ENCODE measurements at regions not wholly inside any gene's neighbourhood (a gene's known extent, or its start where the extent isn't known, plus 50 kb on each side); places are given as distances from the start of the nearest gene placed in this dataset.

DNA sequence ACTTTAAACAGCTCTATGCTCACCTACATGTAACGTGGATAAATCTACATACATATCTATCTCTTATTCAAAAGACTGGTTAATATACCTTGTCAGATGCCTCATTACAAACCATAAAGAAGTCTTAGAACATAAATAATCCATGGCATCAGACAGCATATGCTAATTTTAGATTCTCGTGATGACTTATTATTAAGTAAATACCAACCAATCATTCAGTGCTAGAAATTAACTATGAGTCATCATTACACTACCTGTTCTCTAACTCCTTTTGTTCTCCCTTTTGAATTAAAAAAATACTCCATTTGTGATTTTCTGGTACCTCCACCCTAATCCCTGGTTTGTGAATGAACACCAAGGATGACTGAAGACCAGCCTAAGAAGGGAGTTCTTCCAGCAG, 754.3 kb upstream of the ARGLU1 start:
- H3K27me3 ChIP-seq (replicated peaks; ENCODE audit: insufficient read depth): no peaks in the 10 kb centered on the region
- ATAC-seq (ENCODE audit: insufficient number of reproducible peaks, low FRiP score, low read depth) (no peak), DNase-seq (ENCODE audit: low spot score) (no peak)
- TF ChIP-seq, protein P1, sequence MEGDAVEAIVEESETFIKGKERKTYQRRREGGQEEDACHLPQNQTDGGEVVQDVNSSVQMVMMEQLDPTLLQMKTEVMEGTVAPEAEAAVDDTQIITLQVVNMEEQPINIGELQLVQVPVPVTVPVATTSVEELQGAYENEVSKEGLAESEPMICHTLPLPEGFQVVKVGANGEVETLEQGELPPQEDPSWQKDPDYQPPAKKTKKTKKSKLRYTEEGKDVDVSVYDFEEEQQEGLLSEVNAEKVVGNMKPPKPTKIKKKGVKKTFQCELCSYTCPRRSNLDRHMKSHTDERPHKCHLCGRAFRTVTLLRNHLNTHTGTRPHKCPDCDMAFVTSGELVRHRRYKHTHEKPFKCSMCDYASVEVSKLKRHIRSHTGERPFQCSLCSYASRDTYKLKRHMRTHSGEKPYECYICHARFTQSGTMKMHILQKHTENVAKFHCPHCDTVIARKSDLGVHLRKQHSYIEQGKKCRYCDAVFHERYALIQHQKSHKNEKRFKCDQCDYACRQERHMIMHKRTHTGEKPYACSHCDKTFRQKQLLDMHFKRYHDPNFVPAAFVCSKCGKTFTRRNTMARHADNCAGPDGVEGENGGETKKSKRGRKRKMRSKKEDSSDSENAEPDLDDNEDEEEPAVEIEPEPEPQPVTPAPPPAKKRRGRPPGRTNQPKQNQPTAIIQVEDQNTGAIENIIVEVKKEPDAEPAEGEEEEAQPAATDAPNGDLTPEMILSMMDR (IDR thresholded peaks at IDR 0.05): no peak
- H3K4me3 ChIP-seq: no peak overlapping the region
- no peak overlapping the region for H3K27ac ChIP-seq
- no peaks in the 10 kb centered on the region for H3K9me3 ChIP-seq
- H3K36me3 ChIP-seq: no peaks in the 10 kb centered on the region
- no peaks in the 10 kb centered on the region for H3K4me1 ChIP-seq (ENCODE audit: control insufficient read depth in 1 of 2, low read depth in 2 of 2)

GRCh38 chr13:107305178-107305577, 737.2 kb upstream of the ARGLU1 start:
- no peaks in the 10 kb centered on the region for H3K36me3 ChIP-seq
- no peaks in the 10 kb centered on the region for H3K27me3 ChIP-seq (replicated peaks; ENCODE audit: insufficient read depth)
- H3K27ac ChIP-seq: no peak overlapping the region
- no peak for DNase-seq (ENCODE audit: low spot score)
- no peaks in the 10 kb centered on the region for H3K4me1 ChIP-seq (ENCODE audit: control insufficient read depth in 1 of 2, low read depth in 2 of 2)
- no peak for ATAC-seq (ENCODE audit: insufficient number of reproducible peaks, low FRiP score, low read depth)
- H3K4me3 ChIP-seq: no peak overlapping the region
- TF ChIP-seq, protein P1 (IDR thresholded peaks at IDR 0.05): no peak
- H3K9me3 ChIP-seq: no peaks in the 10 kb centered on the region

DNA sequence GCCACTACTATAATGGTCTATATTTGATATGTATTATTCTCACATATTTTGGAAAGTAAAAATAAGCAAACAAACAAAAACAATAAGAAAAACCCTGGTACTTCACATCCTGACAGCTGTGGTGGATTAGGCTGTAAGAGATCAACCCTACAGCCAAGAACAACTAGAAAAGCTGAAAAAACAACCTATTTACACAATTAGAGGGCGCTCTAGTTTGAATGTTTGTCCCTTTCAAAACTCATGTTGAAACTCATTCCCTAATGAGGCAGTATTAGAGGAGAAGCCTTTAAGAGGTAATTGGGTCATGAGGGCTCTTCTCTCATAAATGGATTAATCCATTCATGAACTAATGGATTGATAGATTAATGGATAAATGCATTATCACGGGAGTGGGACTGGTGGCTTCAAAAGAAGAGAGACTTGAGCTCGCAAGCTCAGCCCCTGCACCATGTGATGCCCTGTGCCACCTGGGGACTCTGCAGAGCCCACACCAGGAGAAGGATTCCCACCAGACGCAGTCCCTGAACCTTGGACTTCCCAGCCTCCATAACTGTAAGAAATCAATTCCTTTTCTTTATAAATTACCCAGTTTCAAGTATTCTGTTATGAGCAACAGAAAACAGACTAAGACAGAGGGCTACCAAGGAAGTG, 733.9 kb upstream of the ARGLU1 start:
- Histone ChIP-seq H3K27ac (no peak overlapping the region), H3K27me3 (replicated peaks; ENCODE audit: insufficient read depth) (no peaks in the 10 kb centered on the region), H3K4me3 (no peak overlapping the region), H3K4me1 (ENCODE audit: control insufficient read depth in 1 of 2, low read depth in 2 of 2) (no peaks in the 10 kb centered on the region), H3K36me3 (no peaks in the 10 kb centered on the region), H3K9me3 (no peaks in the 10 kb centered on the region)
- no peak for ATAC-seq (ENCODE audit: insufficient number of reproducible peaks, low FRiP score, low read depth)
- DNase-seq (ENCODE audit: low spot score): no peak
- TF ChIP-seq, protein P1 (IDR thresholded peaks at IDR 0.05): no peak

DNA sequence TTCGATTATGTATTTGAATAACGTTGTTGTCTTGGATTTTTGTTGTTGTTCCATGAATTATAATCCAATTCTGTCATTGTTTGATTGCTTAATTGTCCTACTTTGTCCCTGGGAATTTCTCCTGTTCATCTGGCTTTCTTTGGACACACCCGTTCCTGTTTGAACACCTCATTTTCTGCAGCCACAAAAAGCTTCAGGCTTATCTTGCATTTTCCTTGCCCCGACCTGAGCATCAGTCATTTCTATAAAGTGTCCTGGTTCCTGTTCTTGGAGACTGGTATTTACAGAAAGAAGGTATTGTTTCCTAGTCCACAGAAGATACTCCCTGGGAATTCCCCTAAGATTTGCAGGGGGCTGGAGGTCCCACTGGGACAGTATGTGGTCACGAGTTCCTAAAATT, 731.8 kb upstream of the ARGLU1 start:
- TF ChIP-seq, protein P1 (IDR thresholded peaks at IDR 0.05): no peak
- no peak for ATAC-seq (ENCODE audit: insufficient number of reproducible peaks, low FRiP score, low read depth)
- Histone ChIP-seq H3K4me1 (ENCODE audit: control insufficient read depth in 1 of 2, low read depth in 2 of 2) (no peaks in the 10 kb centered on the region), H3K36me3 (no peaks in the 10 kb centered on the region), H3K27ac (no peak overlapping the region), H3K9me3 (no peaks in the 10 kb centered on the region), H3K4me3 (no peak overlapping the region), H3K27me3 (replicated peaks; ENCODE audit: insufficient read depth) (no peaks in the 10 kb centered on the region)
- DNase-seq (ENCODE audit: low spot score): no peak

DNA sequence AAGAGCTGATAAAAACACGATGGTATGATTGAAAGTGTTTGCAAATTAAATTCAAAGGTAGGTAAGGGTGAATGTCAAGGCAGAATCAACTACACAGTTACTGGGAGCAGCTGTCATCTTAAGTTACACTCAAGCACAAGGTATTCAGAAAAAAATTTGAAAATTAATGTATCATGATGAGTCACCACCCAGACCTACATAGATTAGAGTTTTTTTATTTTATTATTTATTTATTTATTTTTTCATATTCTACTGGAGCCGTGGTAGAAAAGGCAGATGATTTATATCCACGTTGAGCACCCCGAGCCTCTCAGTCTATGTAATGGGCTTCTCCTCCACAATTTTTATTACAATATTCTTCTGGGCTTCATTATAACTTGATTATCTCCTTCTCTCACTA, 728.9 kb upstream of the ARGLU1 start:
- Histone ChIP-seq H3K4me3 (no peak overlapping the region), H3K27me3 (replicated peaks; ENCODE audit: insufficient read depth) (no peaks in the 10 kb centered on the region), H3K9me3 (no peaks in the 10 kb centered on the region), H3K27ac (no peak overlapping the region), H3K36me3 (no peaks in the 10 kb centered on the region), H3K4me1 (ENCODE audit: control insufficient read depth in 1 of 2, low read depth in 2 of 2) (no peaks in the 10 kb centered on the region)
- TF ChIP-seq, protein P1 (IDR thresholded peaks at IDR 0.05): no peak
- DNase-seq (ENCODE audit: low spot score) (no peak), ATAC-seq (ENCODE audit: insufficient number of reproducible peaks, low FRiP score, low read depth) (no peak)
